HG03558 (cell line): ENCODE measurements at regions not wholly inside any gene's neighbourhood (a gene's known extent, or its start where the extent isn't known, plus 50 kb on each side); places are given as distances from the start of the nearest gene placed in this dataset.
"Not testable (repeated sequence)": the region's sequence is repeated elsewhere in the genome, so short reads cannot be mapped to it uniquely, and the experiment has no call there.

Experiments
- ATAC-seq: cut with Tn5 transposase; IDR thresholded peaks from one replicate; pipeline ENCODE4 v1.9.1; 2021; ENCODE audit warnings: moderate number of reproducible peaks; ENCODE audit not compliant: unreplicated experiment; ENCODE audit errors: extremely low read depth

GRCh38 chr6:140370441-140370840 is 996.0 kb upstream of the CITED2 start:
- no peak for ATAC-seq

DNA sequence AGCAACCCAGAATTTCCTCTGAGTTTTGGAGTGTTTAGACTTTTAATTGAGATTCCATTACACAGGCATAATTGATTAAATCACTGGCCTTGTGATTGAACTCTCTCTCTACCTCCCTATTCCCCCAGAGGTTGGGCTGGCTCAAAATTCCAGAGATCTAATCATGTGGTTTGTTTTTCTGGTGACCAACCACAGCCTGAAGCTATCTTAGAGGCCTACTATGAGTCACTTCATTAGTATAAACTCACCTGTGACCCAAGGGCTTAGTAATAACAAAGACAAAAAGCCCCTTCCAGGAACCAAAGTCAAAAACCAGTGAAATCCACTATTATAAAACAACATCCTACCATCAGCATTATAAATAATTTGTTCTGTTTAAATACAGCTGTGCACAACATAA is 992.5 kb upstream of the CITED2 start:
- ATAC-seq, result no peak

DNA sequence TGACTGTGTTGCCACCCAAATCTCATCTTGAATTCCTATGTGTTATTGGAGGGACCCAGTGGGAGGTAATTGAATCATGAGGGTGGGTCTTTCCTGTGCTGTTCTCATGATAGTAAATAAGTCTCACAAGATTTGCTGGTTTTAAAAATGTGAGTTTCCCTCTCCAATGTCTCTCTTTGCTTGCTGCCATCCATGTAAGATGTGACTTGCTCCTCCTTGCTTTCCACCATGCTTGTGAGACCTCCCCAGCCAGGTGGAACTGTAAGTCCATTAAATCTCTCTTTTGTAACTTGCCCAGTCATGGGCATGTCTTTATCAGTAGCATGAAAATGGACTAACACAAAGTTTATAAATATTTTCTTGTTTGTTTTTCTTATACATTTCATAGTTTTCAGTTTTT is 990.5 kb upstream of the CITED2 start:
- ATAC-seq, result no peak

DNA sequence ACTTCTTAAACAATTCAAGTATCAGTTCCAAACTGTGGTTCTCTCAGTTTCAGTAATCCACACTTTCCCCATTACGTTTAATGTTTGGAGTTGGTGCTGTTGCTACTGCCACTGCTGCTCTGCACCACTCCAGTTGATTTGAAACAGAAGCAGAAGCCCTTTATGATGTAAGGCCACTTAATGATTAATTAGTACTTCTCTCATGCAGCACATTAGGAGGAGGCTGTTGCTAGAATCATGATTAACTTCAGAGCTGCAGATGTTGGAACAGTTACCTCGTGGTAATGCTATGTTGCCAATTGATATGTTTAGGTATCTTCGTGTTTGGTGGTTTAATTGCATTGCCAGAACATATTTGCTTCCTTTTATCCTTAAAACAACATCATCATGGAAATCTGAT is 986.2 kb upstream of the CITED2 start:
- no peak for ATAC-seq

GRCh38 chr6:140355476-140355875 is 981.0 kb upstream of the CITED2 start:
- ATAC-seq, result no peak

DNA sequence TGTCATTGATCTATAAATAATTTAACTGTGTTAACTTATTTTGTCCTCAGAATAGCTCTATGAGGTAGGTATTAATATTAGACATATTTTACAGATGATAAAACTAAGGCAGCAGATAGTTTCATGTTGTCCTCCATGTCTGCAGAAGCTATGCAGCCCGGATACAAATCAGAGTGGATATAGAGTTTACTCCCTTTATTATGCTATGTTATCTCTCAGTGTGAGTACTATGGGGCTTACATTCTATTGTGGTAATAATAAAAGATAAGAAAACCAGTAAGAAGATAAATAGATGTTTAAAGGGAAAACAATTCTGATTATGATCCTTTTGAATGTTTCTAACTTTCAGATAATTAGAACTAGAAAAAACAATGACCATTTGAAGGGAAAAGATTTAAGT is 979.8 kb upstream of the CITED2 start:
- no peak for ATAC-seq

DNA sequence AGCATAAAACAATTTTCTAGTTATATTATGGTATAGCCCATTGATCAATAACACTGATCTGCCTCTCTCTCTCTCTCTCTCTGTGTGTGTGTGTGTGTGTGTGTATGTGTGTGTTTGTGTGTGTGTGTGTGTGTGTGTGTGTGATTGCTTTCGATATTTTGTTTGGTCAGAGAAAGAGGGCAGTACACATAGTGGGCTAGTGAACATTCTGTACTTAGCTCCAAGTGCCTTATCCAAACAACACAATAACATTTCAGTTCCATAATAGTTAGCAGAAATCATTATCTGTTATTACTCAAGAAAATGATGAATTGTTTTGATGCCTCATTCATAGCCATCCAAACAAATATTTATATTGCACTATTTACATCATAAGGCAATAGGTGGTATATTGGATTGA is 979.1 kb upstream of the CITED2 start:
- ATAC-seq, result no peak

- no peak for ATAC-seq
Measured at GRCh38 chr6:140346428-140346827, 972.0 kb upstream of the CITED2 start.

GRCh38 chr6:140345935-140346334 is 971.5 kb upstream of the CITED2 start:
- ATAC-seq, result no peak

- no peak for ATAC-seq
Measured at GRCh38 chr6:140344142-140344913, 969.9 kb upstream of the CITED2 start.

DNA sequence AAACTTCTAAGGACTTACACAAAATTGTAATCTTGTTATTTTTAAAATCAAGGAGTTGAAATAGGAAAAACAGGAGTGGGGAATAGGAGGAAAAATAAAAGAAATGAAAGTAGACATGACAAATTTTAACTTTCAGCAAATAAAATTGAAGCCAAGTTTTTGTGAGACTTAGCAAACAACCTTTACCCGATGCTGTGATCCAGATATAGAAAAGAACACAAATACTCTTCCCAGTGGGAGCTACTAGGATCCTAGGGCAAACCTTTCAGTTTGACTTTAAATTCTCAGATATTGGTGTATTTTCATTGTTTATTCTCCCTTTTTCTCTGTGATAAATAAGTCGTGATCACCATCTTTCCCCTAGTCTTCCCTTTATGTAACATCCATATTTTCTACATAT is 968.7 kb upstream of the CITED2 start:
- ATAC-seq, result no peak

GRCh38 chr6:140341272-140341671 is 966.8 kb upstream of the CITED2 start:
- no peak for ATAC-seq

DNA sequence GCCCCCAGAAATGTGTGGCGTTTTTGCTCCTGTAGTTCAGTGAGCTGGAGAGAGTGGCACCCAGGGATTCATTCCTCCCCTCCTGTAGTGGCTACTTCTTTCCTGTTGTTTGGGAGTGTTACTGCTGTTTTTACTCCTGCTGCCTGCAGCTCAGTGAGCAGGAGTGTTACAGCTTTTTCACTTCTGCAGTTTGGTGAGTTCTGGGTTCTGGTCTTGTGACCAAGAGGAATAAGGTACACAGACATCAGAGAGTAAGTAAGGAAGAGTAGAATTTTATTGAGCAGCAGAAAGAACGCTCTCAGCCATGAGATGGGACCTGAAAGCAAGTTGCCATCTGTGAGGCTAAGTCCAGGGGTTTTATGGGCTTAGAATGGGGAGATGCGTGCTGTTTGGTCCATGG is 966.3 kb upstream of the CITED2 start:
- no peak for ATAC-seq

GRCh38 chr6:140339084-140339483 is 964.6 kb upstream of the CITED2 start:
- not testable (repeated sequence) for ATAC-seq

DNA sequence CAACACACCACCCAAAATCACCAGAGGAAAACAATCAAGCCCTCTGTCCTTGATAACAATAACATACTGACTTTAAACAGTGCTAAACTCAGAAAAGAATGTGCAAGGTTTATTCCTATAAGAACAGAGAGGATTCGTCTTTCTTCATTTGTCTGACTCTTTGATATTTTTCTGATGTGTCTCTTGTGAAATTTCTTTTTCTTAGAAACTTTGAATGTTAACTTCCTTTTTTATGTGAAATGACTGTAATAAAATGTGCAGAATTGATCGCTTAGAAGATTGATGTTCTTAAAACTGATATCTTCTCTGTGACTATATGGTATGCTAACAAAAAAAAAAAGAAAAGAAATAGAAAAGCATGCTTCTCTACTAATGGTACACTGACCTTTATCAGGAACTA is 947.4 kb upstream of the CITED2 start:
- no peak for ATAC-seq

- ATAC-seq, result no peak
Measured at GRCh38 chr6:140320081-140321080, 945.9 kb upstream of the CITED2 start.

DNA sequence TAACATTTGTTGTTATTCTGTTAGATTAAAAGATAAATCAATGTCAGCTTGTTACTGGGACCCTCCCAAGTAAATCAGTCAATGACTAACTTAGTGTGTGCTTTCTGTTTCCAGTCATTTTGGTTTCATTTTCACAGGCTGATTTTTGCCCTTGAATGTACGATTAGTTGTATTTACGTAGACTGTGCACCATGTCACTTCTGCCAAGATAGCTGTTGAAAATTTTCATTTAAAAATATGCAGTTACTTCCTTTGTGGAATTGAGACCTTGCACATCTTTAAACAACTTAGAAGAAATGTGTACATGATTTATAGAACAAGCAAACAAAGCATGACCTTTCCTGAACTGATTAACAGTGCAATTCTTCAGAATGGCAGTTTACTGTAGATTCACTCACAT is 944.8 kb upstream of the CITED2 start:
- ATAC-seq, result peak; percentile 77

GRCh38 chr6:140318408-140318807 is 944.0 kb upstream of the CITED2 start:
- ATAC-seq, result no peak

- no peak for ATAC-seq
Measured at GRCh38 chr6:140317950-140318349, 943.5 kb upstream of the CITED2 start.

DNA sequence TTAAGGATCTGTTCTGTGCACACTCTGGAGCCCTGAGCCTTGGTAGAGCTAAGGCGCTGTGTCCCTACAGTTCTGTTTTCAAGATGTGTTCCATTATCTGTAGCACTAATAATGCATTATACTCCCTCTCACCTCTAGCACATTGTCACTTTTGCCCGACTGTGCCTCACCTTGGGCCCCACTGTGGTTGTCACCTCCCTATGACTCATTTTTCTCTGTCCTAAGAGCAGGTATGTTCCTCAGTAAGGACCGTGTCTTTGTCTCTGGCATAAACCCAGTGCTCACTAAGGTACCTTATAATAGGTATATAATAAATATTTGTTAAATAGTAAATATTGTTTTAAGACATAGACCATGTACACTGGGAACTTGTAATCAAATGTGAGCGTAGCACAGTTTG is 942.5 kb upstream of the CITED2 start:
- ATAC-seq, result no peak

DNA sequence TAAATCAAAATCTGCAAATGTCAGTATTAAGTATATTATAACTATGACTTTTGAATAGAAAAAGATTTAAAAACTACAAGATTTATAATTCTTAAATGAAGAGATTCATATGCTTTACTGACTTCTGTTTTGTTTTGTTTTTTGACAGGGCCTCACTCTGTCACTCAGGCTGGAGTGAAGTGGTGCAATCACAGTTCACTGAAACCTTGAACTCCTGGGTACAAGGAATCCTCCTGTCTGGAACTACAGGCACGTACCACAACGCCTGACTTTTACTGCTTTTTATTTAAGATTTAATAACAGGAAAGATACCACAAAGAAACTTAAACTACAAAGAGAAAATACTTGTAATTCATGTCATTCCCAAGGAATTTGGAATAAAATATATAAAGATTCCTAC is 940.2 kb upstream of the CITED2 start:
- no peak for ATAC-seq
